CD4-positive, alpha-beta T cell treated with Interleukin-4 for 1 hour (primary cell): ENCODE measurements at regions not wholly inside any gene's neighbourhood (a gene's known extent, or its start where the extent isn't known, plus 50 kb on each side); places are given as distances from the start of the nearest gene placed in this dataset.
"Not testable (repeated sequence)": the region's sequence is repeated elsewhere in the genome, so short reads cannot be mapped to it uniquely, and the experiment has no call there.

Experiments used
- DNase-seq, 2 donors: peaks; one replicate each; pipeline ENCODE4 v3.0.0-alpha.2; 2020 to 2022

DNA sequence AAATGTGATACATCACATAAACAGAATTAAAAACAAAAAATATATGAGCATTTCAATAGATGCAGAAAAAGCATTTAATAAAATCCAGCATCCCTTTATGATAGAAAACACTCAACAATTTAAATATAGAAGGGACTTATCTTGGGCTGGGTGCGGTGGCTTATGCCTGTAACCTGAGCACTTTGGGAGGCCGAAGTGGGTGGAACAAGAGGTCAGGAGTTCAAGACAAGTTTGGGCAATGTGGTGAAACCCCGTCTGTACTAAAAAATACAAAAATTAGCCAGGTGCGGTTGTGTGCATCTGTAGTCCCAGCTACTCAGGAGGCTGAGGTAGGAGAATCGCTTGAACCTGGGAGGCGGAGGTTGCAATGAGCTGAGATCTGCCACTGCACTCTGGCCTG lies 409.1 kb downstream of the ICE1 start:
- DNase-seq, result not testable (repeated sequence)

- no peak for DNase-seq
Observed at GRCh38 chr5:5828619-5829018, 406.1 kb downstream of the ICE1 start.

- DNase-seq, result no peak
Observed at GRCh38 chr5:5826911-5827310, 404.4 kb downstream of the ICE1 start.

- DNase-seq, result no peak
Observed at GRCh38 chr5:5822729-5823257, 400.3 kb downstream of the ICE1 start.

GRCh38 chr5:5816960-5817359 lies 394.5 kb downstream of the ICE1 start:
- DNase-seq, result no peak

GRCh38 chr5:5813441-5813840 lies 391.0 kb downstream of the ICE1 start:
- no peak for DNase-seq

DNA sequence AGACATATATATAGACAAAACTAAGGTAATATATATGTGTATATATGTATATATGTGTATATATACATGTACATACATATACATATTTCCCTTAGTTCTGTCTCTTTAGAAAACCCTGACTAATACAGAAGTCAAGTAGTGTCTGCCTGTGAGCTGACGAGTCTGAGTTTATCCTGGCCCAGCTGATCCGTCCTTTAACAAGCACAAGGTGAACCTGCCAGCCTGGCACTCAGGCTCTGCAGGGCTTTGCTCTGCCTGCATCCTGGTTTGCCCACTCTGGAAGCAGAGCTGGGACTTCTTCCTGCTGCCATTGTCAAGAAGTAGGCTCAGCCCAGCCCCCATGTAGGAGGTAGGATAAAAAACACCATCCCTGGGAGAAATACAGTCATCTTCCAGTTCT lies 388.0 kb downstream of the ICE1 start:
- no peak for DNase-seq

DNA sequence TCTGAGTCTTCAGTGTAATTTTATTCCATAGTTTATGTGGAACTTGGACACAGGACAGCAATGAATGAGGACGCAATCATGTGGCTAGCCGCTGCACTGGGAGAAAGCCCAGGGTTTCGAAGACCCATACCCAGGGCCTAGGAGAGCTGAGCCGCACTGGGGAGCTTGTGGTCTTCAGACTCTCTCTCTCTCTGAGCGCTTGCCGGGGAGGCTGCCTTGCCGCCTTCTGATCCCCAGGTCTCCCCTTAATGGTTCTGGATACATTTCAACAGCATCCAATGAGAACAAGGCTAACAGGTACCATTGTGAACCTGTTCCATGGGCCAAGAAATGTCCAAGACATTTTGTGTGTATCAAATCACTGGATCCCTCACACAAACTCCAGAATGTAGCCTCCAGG lies 383.4 kb downstream of the ICE1 start:
- DNase-seq, result no peak

- DNase-seq, result no peak
Observed at GRCh38 chr5:5804478-5805233, 382.2 kb downstream of the ICE1 start.

DNA sequence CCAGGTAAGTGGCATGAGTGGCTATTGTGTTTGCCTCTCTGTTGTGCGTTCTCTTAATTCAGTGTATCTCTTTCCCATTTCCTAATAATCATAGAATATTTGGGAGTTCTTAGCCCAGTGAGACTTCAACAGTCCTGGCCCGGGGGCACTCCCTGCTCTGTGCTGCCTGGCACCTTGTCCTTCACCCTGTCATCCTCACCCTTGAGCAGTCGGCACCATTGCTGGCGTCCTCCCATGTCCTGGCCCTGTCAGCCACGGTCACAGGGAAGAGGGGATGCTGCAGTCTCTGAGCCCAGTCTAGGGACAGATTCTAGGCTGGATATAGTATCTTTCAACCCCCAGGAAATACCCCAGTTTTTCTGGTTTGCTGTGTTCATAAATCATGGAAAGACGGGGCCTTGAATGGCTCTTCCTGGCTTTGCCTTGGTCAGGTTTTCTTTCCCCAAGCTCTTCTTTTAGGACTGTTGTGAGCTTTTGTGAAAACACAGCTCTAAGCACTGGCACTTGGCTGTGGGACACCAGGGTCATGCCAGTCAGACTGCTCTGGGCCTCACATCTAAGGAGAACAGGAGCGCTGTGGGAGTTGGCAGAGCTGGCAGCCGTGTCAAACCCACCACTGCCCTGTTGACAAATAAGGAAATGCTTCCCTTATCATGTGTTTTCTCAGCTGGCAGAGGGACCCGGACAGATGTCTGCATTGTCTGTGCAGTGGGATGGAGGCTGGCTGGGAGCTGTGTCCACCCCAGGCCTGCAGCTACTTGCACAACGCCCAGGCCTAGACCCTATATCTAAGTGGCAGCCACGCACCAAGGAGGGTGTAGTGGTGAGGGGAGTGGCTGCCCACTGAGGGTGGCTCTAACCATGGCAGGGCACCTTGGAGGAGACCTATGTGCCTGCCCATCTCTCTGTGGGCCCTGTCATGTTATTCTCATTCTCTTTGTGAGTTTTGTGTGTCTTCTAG lies 378.6 kb downstream of the ICE1 start:
- no peak for DNase-seq

GRCh38 chr5:5799826-5800225 lies 377.3 kb downstream of the ICE1 start:
- no peak for DNase-seq

DNA sequence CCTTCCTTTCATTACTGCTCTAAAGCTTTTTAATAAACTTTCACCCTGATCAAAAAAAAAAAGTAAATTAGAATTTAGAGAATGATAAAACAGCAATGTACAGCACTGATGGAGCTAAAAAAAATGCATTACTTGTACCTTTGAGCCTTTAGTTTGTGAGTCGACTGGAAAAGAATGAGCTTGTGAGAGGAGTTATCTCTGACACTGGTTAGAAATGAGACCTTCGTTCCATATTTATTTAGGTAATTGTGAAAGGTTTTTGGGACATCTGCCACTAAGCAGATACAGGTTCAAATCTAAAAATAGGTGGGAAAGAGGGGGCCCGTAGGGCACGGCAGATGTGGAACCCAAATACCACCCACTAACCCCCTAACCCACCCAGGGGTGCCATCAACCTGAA lies 376.8 kb downstream of the ICE1 start:
- no peak for DNase-seq

DNA sequence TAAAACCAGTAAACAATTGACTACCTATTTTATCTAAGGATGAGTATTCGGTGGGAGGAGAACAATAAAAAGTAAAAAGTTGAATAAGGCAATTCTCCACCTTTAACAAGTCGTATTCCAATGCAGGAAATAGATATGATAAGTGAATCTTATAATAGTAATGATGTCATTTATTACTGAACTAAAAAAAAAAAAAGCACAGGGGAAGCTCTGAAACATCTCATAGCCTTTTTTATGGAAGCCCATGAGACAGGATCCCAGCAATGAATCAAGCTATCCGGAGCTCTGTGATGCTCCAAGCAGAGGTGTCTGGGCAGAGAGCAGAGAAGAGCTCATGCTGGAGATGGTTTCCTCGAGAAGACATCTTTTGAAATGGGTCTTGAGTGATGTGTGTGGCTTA lies 376.0 kb downstream of the ICE1 start:
- DNase-seq, result no peak

DNA sequence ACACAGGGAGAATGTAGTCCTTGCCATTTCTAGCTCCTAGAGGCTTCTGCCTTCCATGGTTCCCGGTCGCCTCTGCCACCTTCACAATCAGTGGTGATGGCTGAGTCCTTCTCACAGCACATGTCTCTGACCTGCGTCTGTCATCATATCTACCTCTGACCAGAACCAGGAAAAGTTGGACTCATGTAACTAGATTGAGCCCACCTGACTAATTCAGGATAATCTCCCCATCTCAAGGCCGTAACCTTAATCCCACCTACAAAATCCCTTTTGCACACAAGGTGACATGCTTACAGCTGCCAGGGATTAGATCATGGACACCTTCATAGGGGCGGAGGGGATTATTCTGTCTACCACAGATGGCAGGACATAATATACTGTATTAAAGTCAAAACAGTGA lies 375.6 kb downstream of the ICE1 start:
- DNase-seq, result no peak

- DNase-seq, result no peak
Observed at GRCh38 chr5:5795074-5795771, 372.7 kb downstream of the ICE1 start.

DNA sequence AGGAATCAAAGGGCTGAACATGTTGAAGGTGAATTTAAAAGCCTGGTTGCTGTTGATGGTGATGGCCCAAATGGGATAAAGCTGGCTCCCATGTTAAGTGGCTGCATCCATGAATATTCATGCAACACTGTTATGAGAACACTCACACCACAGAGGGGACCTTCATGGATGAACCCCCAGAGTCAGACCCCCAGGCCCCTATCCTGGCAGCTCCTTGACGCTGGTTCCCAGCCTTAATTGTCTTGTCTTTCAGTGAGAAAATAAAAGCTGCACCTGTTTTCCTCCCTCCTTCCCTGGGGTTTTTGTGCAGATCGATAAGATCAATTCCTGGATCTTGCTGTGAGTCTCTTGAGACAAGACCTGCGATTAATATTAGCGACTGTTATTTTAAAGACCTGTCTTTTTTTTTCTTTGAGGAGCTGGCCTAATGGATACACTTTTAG lies 371.7 kb downstream of the ICE1 start:
- no peak for DNase-seq

DNA sequence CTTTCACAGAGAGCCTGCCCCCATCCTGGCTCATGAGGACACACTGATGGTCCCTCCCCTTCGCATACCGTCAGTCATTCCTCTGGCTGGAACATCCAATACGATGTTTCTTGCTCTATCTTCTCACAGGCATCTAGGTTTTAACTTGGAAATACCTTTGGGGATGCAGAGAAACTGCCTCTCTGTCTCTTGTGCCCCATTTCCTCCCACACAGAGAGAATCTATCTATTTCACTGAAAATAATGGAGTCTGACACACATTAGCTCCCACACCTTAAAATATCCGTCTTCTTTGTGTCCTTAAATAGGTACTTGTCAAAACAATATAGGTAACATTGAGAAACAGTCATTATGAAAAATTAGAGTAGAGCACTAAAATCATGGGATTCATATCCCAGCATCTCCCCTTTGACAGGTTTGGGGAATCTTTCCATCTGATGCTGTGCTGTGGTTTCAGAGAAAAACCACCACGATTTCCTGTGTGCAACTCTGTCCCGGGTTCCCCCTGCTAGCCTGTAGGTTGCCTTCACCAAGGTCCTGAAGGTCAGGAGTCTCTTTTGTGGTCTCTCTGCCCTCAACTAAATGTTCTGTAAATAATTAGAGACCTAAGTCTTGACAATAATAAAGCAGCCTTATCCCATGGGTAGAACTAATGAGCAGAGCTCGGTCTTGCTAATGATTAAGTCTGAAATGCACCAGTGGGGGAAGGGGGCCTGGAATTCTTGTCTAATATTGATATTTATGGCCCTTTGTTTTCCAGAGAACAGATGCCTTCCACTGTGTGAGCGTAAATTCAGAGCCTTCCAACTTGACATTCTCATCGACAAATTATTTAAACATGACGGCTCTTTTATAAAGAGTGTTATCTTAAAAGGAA lies 371.0 kb downstream of the ICE1 start:
- no peak for DNase-seq

DNA sequence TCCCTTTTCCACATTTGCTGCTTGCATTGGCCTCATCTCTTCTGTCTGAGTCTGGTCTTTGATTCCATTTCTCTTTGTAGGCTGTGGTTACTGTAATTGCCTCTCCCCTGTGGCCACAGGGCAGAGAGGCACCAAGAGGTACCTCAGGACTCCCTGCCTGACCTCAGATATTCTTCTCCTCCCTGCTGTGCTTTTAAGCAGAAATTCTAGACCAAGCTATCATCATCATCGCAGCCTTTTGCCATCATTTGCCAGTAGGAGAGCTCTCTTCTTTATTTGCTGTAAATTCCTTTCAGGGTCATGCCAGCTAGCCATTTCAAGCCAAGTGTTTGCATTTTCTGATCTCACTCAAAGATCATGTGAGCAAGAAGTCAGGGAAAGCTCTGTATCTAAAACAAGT lies 369.6 kb downstream of the ICE1 start:
- no peak for DNase-seq

DNA sequence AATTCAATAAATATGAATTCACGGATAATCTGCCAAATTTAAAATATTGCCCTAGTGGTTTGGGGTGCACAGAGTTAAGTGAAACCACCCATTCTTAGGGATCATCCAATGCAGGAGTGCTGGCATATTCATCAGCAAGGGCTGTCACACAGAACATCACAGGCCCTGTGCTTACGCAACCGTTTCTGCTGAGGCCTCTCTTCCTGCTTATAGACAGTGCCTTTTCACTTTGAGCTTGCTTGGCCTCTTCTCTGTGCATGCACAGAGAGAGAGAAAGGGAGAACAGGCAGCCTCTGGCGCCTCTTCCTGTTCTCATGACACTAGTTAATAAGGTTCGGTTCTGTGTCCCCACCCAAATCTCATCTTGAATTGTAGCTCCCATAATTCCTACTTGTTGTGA lies 366.3 kb downstream of the ICE1 start:
- DNase-seq, result no peak

GRCh38 chr5:5787373-5787772 lies 364.9 kb downstream of the ICE1 start:
- DNase-seq, result no peak

DNA sequence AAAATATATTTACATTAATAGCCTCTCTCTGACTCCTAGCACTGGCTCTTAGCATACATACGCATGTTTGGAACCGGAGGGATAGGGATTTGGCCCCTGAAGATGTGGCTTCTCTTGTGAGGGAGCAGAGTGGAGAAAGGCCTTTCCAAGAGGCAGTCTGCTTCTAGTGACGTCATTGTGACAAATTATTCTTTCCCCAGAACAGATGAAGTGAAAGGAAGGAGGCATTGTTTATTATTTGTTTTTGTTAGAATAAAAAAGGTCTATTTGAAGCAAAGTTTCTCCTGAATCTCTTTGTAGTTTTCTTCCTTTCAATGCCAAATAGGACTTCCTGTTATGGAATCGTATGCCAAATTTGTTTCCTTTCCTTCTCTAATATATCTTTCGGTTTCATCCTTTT lies 361.6 kb downstream of the ICE1 start:
- no peak for DNase-seq

DNA sequence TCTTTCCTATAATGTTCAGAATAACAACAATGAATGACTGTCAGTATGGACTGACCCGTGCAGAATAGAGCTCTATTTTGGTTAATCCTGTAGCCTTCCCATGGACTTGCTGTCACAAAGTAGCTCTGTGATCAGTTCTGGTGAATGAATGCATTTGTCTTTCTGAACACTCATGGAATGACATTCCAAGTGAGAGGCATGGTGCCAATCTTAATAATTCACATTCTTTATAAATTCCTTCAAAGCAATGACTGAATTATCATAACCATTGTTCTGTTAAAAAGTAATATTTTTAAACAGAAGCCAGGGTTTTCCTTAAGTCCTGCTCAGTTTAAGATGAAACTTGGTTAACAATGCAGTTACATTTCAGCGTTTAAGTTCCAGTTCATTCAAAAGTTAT lies 360.5 kb downstream of the ICE1 start:
- no peak for DNase-seq
